HEK293 (cell line): ENCODE measurements at regions not wholly inside any gene's neighbourhood (a gene's known extent, or its start where the extent isn't known, plus 50 kb on each side); places are given as distances from the start of the nearest gene placed in this dataset.

ENCODE experiments used
- IKZF3 ChIP-seq: fragments of 450-650 bp; IDR thresholded peaks from 2 replicates; pipeline ENCODE4 v1.5.0; 2018; ENCODE audit warnings: missing biosample characterization, mild to moderate bottlenecking, missing genetic modification characterization, moderate library complexity
- TF ChIP-seq, protein P1 (sequence below): fragments of 450-650 bp; formaldehyde crosslinking; IDR thresholded peaks from 2 replicates; pipeline ENCODE4 v1.5.1; 2016; ENCODE audit warnings: missing biosample characterization, missing genetic modification characterization
- TF ChIP-seq, protein P2 (sequence below): fragments of 450-650 bp; formaldehyde crosslinking; IDR thresholded peaks from 2 replicates; pipeline ENCODE4 v1.5.1; 2016; ENCODE audit warnings: missing biosample characterization, missing genetic modification characterization

DNA sequence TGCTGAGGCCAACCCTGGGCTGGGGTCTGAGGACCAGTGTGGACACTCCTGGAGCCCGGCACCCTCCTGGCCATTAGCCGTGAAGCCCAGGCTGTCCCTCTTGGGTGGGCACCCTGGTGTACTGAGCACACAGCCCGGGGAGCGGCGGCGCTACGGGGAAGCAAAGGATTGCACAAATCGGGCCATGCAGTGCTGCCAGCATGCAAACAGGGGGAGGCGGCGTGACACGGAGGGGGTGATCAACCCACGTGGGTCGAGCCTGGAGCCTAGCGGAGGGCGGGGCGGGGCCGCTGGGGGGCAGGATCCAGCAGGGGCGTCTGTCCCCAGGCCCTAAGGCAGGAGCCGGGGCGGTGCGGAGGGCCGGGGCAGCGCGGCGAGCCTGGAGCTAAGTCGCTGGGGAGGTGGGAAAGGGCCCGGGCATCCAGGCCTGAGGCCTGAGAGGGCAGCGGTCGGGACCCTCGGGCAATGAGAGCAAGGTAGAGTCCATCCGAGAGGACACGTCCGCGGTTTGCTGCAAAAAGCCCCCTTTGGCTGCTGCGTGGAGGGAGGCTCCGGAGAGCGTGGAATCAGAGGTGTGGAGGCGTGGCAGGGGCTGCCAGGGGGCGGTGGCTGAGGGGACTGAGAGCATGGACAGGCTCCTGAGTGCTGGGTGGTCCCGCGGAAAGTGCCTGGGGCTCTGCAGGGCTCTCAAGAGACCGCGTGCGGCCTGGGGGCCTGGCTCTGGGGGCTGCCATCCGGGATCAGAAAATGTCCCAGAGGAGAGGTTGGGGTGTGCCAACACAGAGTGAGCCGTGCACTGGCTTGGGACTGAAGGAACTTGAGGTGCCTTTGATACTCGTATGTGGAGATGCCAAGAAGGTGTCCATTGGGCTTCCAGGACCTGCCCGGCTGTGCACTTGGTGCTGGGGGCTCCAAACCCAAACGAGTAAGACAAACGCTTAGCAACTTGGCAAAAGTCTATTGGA lies 94.2 kb downstream of the BARX1 start:
- no peak for TF ChIP-seq IKZF3 (tag by site-specific recombination)
- TF ChIP-seq, protein P1, sequence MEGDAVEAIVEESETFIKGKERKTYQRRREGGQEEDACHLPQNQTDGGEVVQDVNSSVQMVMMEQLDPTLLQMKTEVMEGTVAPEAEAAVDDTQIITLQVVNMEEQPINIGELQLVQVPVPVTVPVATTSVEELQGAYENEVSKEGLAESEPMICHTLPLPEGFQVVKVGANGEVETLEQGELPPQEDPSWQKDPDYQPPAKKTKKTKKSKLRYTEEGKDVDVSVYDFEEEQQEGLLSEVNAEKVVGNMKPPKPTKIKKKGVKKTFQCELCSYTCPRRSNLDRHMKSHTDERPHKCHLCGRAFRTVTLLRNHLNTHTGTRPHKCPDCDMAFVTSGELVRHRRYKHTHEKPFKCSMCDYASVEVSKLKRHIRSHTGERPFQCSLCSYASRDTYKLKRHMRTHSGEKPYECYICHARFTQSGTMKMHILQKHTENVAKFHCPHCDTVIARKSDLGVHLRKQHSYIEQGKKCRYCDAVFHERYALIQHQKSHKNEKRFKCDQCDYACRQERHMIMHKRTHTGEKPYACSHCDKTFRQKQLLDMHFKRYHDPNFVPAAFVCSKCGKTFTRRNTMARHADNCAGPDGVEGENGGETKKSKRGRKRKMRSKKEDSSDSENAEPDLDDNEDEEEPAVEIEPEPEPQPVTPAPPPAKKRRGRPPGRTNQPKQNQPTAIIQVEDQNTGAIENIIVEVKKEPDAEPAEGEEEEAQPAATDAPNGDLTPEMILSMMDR (tag by site-specific recombination): no peak
- TF ChIP-seq, protein P2, sequence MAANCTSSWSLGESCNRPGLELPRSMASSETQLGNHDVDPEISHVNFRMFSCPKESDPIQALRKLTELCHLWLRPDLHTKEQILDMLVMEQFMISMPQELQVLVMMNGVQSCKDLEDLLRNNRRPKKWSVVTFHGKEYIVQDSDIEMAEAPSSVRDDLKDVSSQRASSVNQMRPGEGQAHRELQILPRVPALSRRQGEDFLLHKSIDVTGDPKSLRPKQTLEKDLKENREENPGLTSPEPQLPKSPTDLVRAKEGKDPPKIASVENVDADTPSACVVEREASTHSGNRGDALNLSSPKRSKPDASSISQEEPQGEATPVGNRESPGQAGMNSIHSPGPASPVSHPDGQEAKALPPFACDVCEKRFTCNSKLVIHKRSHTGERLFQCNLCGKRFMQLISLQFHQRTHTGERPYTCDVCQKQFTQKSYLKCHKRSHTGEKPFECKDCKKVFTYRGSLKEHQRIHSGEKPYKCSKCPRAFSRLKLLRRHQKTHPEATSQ (tag by site-specific recombination): no peak
